ENCODE measurements at regions not wholly inside any gene's neighbourhood (a gene's known extent, or its start where the extent isn't known, plus 50 kb on each side); places are given as distances from the start of the nearest gene placed in this dataset.

DNA sequence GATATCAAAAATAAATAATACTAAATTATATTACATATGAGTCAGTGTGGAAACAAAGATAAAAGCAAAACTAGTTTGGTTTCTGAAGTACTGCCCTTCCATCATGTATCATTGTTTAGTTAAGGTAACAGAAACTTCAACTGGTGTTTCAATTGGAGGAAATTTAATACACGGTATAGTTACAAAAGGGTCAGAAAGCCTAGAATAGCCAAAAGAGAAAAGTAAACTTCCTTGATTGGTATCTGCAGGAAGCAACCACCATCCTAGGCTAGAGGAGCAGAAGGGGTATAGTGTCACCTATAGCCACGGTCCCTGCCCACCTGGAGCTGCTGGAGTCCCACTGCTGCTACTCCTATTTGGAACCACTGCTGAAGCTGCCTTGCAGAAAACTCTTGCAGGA, 185.6 kb downstream of the SLC7A11 start:
- no peak overlapping the region for H3K9ac ChIP-seq (ENCODE audit: insufficient read depth, low read length, poor library complexity, severe bottlenecking)
- H2AFZ ChIP-seq (ENCODE audit: insufficient read depth, low read depth, low read length, poor library complexity, severe bottlenecking), result no peak overlapping the region
- H3K79me2 ChIP-seq (ENCODE audit: insufficient read depth, low read length), result no peaks in the 10 kb centered on the region
- no peak for TF ChIP-seq CTCF (IDR thresholded peaks at IDR 0.05)
- Mint-ChIP-seq H3K4me1 (no peaks in the 10 kb centered on the region), H3K36me3 (no peaks in the 10 kb centered on the region), H3K27ac (no peak overlapping the region), H3K9me3 (peaks cover 0 to 7% (median 2%) of the 10 kb centered on the region in 7 donors), H3K27me3 (ENCODE audit: low read depth in 3 of 3) (peaks cover 0 to 3% (median 3%) of the 10 kb centered on the region in 3 donors), H3K4me3 (no peak overlapping the region)
- H3K36me3 ChIP-seq (replicated peaks in 1 of 2; ENCODE audit: control insufficient read depth in 1 of 2, insufficient read depth in 2 of 2, low read length in 2 of 2), result no peaks in the 10 kb centered on the region
- H4K20me1 ChIP-seq (ENCODE audit: insufficient read depth, low read length), result no peaks in the 10 kb centered on the region
- H3K27ac ChIP-seq (ENCODE audit: low read depth in 1 of 2, low read length in 2 of 2), result no peak overlapping the region
- intact Hi-C loops (cut with micrococcal nuclease), result no loop called here
- DNase-seq, result no peak
- H3K27me3 ChIP-seq (ENCODE audit: control insufficient read depth in 2 of 2, insufficient read depth in 2 of 2, low read length in 2 of 2), result no peaks in the 10 kb centered on the region
- no peaks in the 10 kb centered on the region for H3K9me3 ChIP-seq (replicated peaks in 1 of 2; ENCODE audit: control insufficient read depth in 1 of 2, insufficient read depth in 1 of 2, low read length in 2 of 2)
- 0% methylated on average over 1 of the region's 2 CpGs for WGBS (ENCODE audit: insufficient coverage)
- H3K4me3 ChIP-seq (replicated peaks in 1 of 3; ENCODE audit: low read depth in 2 of 3, low read length in 3 of 3), result no peak overlapping the region
- H3K4me2 ChIP-seq (replicated peaks; ENCODE audit: extremely low read depth, low read length, poor library complexity, severe bottlenecking), result no peak overlapping the region
- H3K4me1 ChIP-seq (ENCODE audit: control insufficient read depth in 1 of 2, insufficient read depth in 2 of 2, low read length in 2 of 2), result no peaks in the 10 kb centered on the region

GRCh38 chr4:138055890-138056289, 186.3 kb downstream of the SLC7A11 start:
- no peak overlapping the region for H3K27ac Mint-ChIP-seq
- Histone ChIP-seq H4K20me1 (ENCODE audit: insufficient read depth, low read length) (no peaks in the 10 kb centered on the region), H3K9me3 (replicated peaks in 1 of 2; ENCODE audit: control insufficient read depth in 1 of 2, insufficient read depth in 1 of 2, low read length in 2 of 2) (no peaks in the 10 kb centered on the region), H2AFZ (ENCODE audit: insufficient read depth, low read depth, low read length, poor library complexity, severe bottlenecking) (no peak overlapping the region), H3K36me3 (replicated peaks in 1 of 2; ENCODE audit: control insufficient read depth in 1 of 2, insufficient read depth in 2 of 2, low read length in 2 of 2) (no peaks in the 10 kb centered on the region), H3K4me1 (ENCODE audit: control insufficient read depth in 1 of 2, insufficient read depth in 2 of 2, low read length in 2 of 2) (no peaks in the 10 kb centered on the region), H3K27me3 (ENCODE audit: control insufficient read depth in 2 of 2, insufficient read depth in 2 of 2, low read length in 2 of 2) (no peaks in the 10 kb centered on the region), H3K9ac (ENCODE audit: insufficient read depth, low read length, poor library complexity, severe bottlenecking) (no peak overlapping the region), H3K4me2 (replicated peaks; ENCODE audit: extremely low read depth, low read length, poor library complexity, severe bottlenecking) (no peak overlapping the region), H3K27ac (ENCODE audit: low read depth in 1 of 2, low read length in 2 of 2) (no peak overlapping the region), H3K4me3 (replicated peaks in 1 of 3; ENCODE audit: low read depth in 2 of 3, low read length in 3 of 3) (no peak overlapping the region), H3K79me2 (ENCODE audit: insufficient read depth, low read length) (no peaks in the 10 kb centered on the region)
- H3K4me1 Mint-ChIP-seq, result no peaks in the 10 kb centered on the region
- no peak overlapping the region for H3K4me3 Mint-ChIP-seq
- WGBS (ENCODE audit: insufficient coverage), result no CpG with 5 or more reads among the region's 2 CpGs
- DNase-seq, result no peak
- no peaks in the 10 kb centered on the region for H3K36me3 Mint-ChIP-seq
- H3K27me3 Mint-ChIP-seq (ENCODE audit: low read depth in 3 of 3), result peaks cover 0 to 3% (median 3%) of the 10 kb centered on the region in 3 donors
- peaks cover 0 to 7% (median 2%) of the 10 kb centered on the region in 7 donors for H3K9me3 Mint-ChIP-seq
- TF ChIP-seq CTCF (IDR thresholded peaks at IDR 0.05), result no peak
- intact Hi-C loops (cut with micrococcal nuclease), result no loop called here
